HepG2 (cell line): ENCODE measurements at regions not wholly inside any gene's neighbourhood (a gene's known extent, or its start where the extent isn't known, plus 50 kb on each side); places are given as distances from the start of the nearest gene placed in this dataset.

ENCODE experiments used
- BHLHE40 ChIP-seq: IDR thresholded peaks from 2 replicates; pipeline ENCODE4 v1.6.1; 2011; ENCODE audit warnings: low read length, improper control_type of control experiment
- FOXO4 ChIP-seq: sonication (generic); formaldehyde crosslinking; conservative IDR thresholded peaks from 2 replicates; pipeline ENCODE4 v1.8.1; 2023; ENCODE audit warnings: missing genetic modification reagents
- GABPB1 ChIP-seq: IDR thresholded peaks from 2 replicates; pipeline ENCODE4 v1.6.1; 2016; ENCODE audit warnings: mild to moderate bottlenecking, missing genetic modification reagents, moderate library complexity, missing compliant biosample characterization
- IRF2 ChIP-seq: IDR thresholded peaks from 2 replicates; pipeline ENCODE4 v1.6.1; 2018; ENCODE audit warnings: missing genetic modification reagents, missing compliant biosample characterization
- NR2C2 ChIP-seq: sonication (generic); formaldehyde crosslinking; IDR thresholded peaks from 2 replicates; pipeline ENCODE4 v1.4.0; 2020; ENCODE audit warnings: missing genetic modification reagents, mild to moderate bottlenecking, moderate library complexity, borderline replicate concordance
- POLR2A ChIP-seq, 2 experiments: IDR thresholded peaks; 2 replicates each; pipeline ENCODE4 v1.6.1; 2011; ENCODE audit warnings: low read depth in 2 of 2, low read length in 2 of 2, mild to moderate bottlenecking in 1 of 2, moderate library complexity in 1 of 2; ENCODE audit not compliant: insufficient read depth in 1 of 2
- ZNF224 ChIP-seq: sonication (generic); formaldehyde crosslinking; IDR thresholded peaks from 2 replicates; pipeline ENCODE4 v1.5.0; 2020; ENCODE audit warnings: mild to moderate bottlenecking, missing genetic modification reagents
- ZNF296 ChIP-seq: sonication (generic); formaldehyde crosslinking; conservative IDR thresholded peaks from 2 replicates; pipeline ENCODE4 v1.5.0; 2020; ENCODE audit warnings: mild to moderate bottlenecking, missing genetic modification reagents
- ZNF501 ChIP-seq: sonication (generic); formaldehyde crosslinking; IDR thresholded peaks from 2 replicates; pipeline ENCODE4 v1.5.1; 2020; ENCODE audit warnings: mild to moderate bottlenecking, moderate library complexity, missing genetic modification reagents
- ZNF687 ChIP-seq: sonication (generic); formaldehyde crosslinking; IDR thresholded peaks from 2 replicates; pipeline ENCODE4 v1.5.1; 2020; ENCODE audit warnings: mild to moderate bottlenecking, missing genetic modification reagents, moderate library complexity
- ZSCAN30 ChIP-seq: sonication (generic); formaldehyde crosslinking; IDR thresholded peaks from 2 replicates; pipeline ENCODE4 v1.5.0; 2020; ENCODE audit warnings: mild to moderate bottlenecking, missing genetic modification reagents
- TF ChIP-seq, protein P1 (sequence below): sonication (generic); formaldehyde crosslinking; IDR thresholded peaks from 2 replicates; pipeline ENCODE4 v1.5.0; 2020; ENCODE audit warnings: mild to moderate bottlenecking, missing genetic modification reagents, moderate library complexity
- TF ChIP-seq, protein P2 (sequence below): sonication (generic); formaldehyde crosslinking; IDR thresholded peaks from 2 replicates; pipeline ENCODE4 v1.4.0; 2020; ENCODE audit warnings: missing genetic modification reagents, mild to moderate bottlenecking, borderline replicate concordance

DNA sequence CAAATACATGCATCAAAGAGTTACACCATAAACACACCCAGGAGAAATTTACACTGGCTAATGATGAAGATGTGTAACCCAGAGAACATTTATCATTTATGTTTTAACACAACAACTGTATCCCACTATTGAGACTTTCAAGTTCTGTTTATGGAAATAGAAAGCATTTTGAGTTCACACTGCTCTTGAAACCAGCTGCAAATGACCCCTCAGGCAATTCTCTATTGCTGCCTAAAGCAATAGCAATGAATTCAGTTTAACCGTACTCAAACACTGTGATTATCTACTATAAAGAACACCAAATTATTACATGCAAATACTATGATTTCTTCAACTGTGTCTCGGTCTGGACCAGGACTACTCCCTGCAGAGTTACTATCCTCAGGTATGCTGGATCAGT is 452.7 kb upstream of the NRXN1 start:
- no peak for TF ChIP-seq ZNF224 (CRISPR knock-in tag)
- no peak for TF ChIP-seq ZSCAN30 (CRISPR knock-in tag)
- TF ChIP-seq BHLHE40, result no peak
- TF ChIP-seq, protein P1, sequence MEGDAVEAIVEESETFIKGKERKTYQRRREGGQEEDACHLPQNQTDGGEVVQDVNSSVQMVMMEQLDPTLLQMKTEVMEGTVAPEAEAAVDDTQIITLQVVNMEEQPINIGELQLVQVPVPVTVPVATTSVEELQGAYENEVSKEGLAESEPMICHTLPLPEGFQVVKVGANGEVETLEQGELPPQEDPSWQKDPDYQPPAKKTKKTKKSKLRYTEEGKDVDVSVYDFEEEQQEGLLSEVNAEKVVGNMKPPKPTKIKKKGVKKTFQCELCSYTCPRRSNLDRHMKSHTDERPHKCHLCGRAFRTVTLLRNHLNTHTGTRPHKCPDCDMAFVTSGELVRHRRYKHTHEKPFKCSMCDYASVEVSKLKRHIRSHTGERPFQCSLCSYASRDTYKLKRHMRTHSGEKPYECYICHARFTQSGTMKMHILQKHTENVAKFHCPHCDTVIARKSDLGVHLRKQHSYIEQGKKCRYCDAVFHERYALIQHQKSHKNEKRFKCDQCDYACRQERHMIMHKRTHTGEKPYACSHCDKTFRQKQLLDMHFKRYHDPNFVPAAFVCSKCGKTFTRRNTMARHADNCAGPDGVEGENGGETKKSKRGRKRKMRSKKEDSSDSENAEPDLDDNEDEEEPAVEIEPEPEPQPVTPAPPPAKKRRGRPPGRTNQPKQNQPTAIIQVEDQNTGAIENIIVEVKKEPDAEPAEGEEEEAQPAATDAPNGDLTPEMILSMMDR (CRISPR knock-in tag), result no peak
- TF ChIP-seq IRF2 (CRISPR knock-in tag), result no peak
- no peak for TF ChIP-seq ZNF687
- TF ChIP-seq ZNF501 (CRISPR knock-in tag), result no peak
- no peak for TF ChIP-seq POLR2A (IDR thresholded peaks at IDR 0.05; ENCODE audit: insufficient read depth in 1 of 2, low read depth in 2 of 2, low read length in 2 of 2)
- TF ChIP-seq NR2C2, result no peak
- TF ChIP-seq, protein P2, sequence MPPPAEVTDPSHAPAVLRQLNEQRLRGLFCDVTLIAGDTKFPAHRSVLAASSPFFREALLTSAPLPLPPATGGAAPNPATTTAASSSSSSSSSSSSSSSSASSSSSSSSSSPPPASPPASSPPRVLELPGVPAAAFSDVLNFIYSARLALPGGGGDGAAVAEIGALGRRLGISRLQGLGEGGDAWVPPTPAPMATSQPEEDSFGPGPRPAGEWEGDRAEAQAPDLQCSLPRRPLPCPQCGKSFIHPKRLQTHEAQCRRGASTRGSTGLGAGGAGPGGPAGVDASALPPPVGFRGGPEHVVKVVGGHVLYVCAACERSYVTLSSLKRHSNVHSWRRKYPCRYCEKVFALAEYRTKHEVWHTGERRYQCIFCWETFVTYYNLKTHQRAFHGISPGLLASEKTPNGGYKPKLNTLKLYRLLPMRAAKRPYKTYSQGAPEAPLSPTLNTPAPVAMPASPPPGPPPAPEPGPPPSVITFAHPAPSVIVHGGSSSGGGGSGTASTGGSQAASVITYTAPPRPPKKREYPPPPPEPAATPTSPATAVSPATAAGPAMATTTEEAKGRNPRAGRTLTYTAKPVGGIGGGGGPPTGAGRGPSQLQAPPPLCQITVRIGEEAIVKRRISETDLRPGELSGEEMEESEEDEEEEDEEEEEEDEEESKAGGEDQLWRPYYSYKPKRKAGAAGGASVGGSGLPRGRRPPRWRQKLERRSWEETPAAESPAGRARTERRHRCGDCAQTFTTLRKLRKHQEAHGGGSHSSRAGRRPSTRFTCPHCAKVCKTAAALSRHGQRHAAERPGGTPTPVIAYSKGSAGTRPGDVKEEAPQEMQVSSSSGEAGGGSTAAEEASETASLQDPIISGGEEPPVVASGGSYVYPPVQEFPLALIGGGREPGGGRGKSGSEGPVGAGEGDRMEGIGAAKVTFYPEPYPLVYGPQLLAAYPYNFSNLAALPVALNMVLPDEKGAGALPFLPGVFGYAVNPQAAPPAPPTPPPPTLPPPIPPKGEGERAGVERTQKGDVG (CRISPR knock-in tag), result no peak
- no peak for TF ChIP-seq GABPB1 (CRISPR knock-in tag)
- TF ChIP-seq ZNF296, result no peak
- no peak for TF ChIP-seq FOXO4 (CRISPR knock-in tag)
